Sciatic nerve (tissue), 2 donors: ENCODE measurements at regions not wholly inside any gene's neighbourhood (a gene's known extent, or its start where the extent isn't known, plus 50 kb on each side); places are given as distances from the start of the nearest gene placed in this dataset.
"Not testable (repeated sequence)": the region's sequence is repeated elsewhere in the genome, so short reads cannot be mapped to it uniquely, and the experiment has no call there.

Experiments used
- ATAC-seq: fragments of 200-7000 bp; cut with Tn5 transposase; one replicate; pipeline ENCODE4 v1.9.1; 2020; ENCODE audit warnings: mild to moderate bottlenecking, moderate library complexity
- DNase-seq: peaks from one replicate; pipeline ENCODE4 v3.0.0-alpha.2; 2020; ENCODE audit warnings: low spot score
- intact Hi-C: fragments of 100-400 bp; cut with DNase I; formaldehyde crosslinking; loops from one replicate; pipeline ENCODE4 v1.14.2; 2022
- donor health status: DM: no; HTN: no; CAD: no.
- donor health status: DM: no; HTN: no; CAD: no.

GRCh38 chrX:121579016-121579760, 531.8 kb downstream of the GLUD2 start:
- no peak for ATAC-seq
- DNase-seq, result no peak
- intact Hi-C loops, result no loop called here

- ATAC-seq, result no peak
- DNase-seq, result no peak
- intact Hi-C loops, result no loop called here
These were observed 534.5 kb downstream of the GLUD2 start for GRCh38 chrX:121581885-121582284.

- ATAC-seq (no peak), DNase-seq (no peak)
- intact Hi-C loops, result no loop called here
These were observed 538.2 kb downstream of the GLUD2 start for GRCh38 chrX:121585626-121586025.

GRCh38 chrX:121592884-121593283, 545.5 kb downstream of the GLUD2 start:
- ATAC-seq, result no peak
- intact Hi-C loops, result no loop called here
- no peak for DNase-seq

- ATAC-seq, result no peak
- intact Hi-C loops, result no loop called here
- DNase-seq, result no peak
These were observed 550.9 kb downstream of the GLUD2 start for GRCh38 chrX:121598356-121598755.

GRCh38 chrX:121635141-121635540, 587.7 kb downstream of the GLUD2 start:
- intact Hi-C loops, result no loop called here
- DNase-seq, result no peak
- no peak for ATAC-seq

GRCh38 chrX:121639781-121640180, 592.4 kb downstream of the GLUD2 start:
- DNase-seq, result no peak
- intact Hi-C loops, result no loop called here
- ATAC-seq, result no peak

GRCh38 chrX:121641560-121641959, 594.1 kb downstream of the GLUD2 start:
- intact Hi-C loops, result no loop called here
- no peak for ATAC-seq

GRCh38 chrX:121642415-121642814, 595.0 kb downstream of the GLUD2 start:
- ATAC-seq (peak; percentile 45), DNase-seq (no peak)
- intact Hi-C loops, result no loop called here

More at GRCh38 chrX:121641560-121641959, 594.1 kb downstream of the GLUD2 start:
- DNase-seq, result no peak

GRCh38 chrX:121649417-121649816, 602.0 kb downstream of the GLUD2 start:
- no peak for ATAC-seq
- no peak for DNase-seq
- intact Hi-C loops, result no loop called here

GRCh38 chrX:121655276-121655675, 607.9 kb downstream of the GLUD2 start:
- intact Hi-C loops, result no loop called here
- DNase-seq, result no peak

GRCh38 chrX:121666171-121666570, 618.8 kb downstream of the GLUD2 start:
- DNase-seq, result no peak
- intact Hi-C loops, result no loop called here
- no peak for ATAC-seq

More at GRCh38 chrX:121655276-121655675, 607.9 kb downstream of the GLUD2 start:
- ATAC-seq, result no peak

- DNase-seq, result no peak
- ATAC-seq, result no peak
- intact Hi-C loops, result no loop called here
These were observed 624.2 kb downstream of the GLUD2 start for GRCh38 chrX:121671649-121672048.

GRCh38 chrX:121709236-121709635, 661.8 kb downstream of the GLUD2 start:
- ATAC-seq, intact Hi-C loops, DNase-seq: not testable (repeated sequence)

GRCh38 chrX:121733514-121733913, 686.1 kb downstream of the GLUD2 start:
- DNase-seq (no peak), ATAC-seq (peak; percentile 50)
- intact Hi-C loops, result no loop called here

- intact Hi-C loops, result no loop called here
- ATAC-seq, result no peak
These were observed 698.7 kb downstream of the GLUD2 start for GRCh38 chrX:121746105-121746504.

GRCh38 chrX:121753602-121754001, 706.2 kb downstream of the GLUD2 start:
- DNase-seq, intact Hi-C loops, ATAC-seq: not testable (repeated sequence)

More at GRCh38 chrX:121746105-121746504, 698.7 kb downstream of the GLUD2 start:
- no peak for DNase-seq

GRCh38 chrX:121754301-121754700, 706.9 kb downstream of the GLUD2 start:
- no peak for DNase-seq
- intact Hi-C loops, result no loop called here
- no peak for ATAC-seq

GRCh38 chrX:121755541-121755940, 708.1 kb downstream of the GLUD2 start:
- no peak for DNase-seq
- intact Hi-C loops, result no loop called here
- no peak for ATAC-seq

GRCh38 chrX:121761845-121762244, 714.4 kb downstream of the GLUD2 start:
- no peak for ATAC-seq
- intact Hi-C loops, result no loop called here

GRCh38 chrX:121763671-121764070, 716.3 kb downstream of the GLUD2 start:
- intact Hi-C loops, result no loop called here
- no peak for DNase-seq
- ATAC-seq, result no peak

More at GRCh38 chrX:121761845-121762244, 714.4 kb downstream of the GLUD2 start:
- DNase-seq, result no peak
